Esophagus squamous epithelium (tissue), 4 donors: ENCODE measurements at regions not wholly inside any gene's neighbourhood (a gene's known extent, or its start where the extent isn't known, plus 50 kb on each side); places are given as distances from the start of the nearest gene placed in this dataset.

Experiments
- CTCF ChIP-seq, 6 experiments: fragments of 450-650 bp in 4 of 6; fragments of 200-600 bp in 2 of 6; sonication (generic) in 2 of 6; IDR thresholded peaks; one replicate each; pipeline ENCODE4 v1.5.1; 2016 to 2019; ENCODE audit warnings: antibody characterized with exemption in 6 of 6, mild to moderate bottlenecking in 4 of 6, moderate library complexity in 4 of 6
- POLR2A ChIP-seq, 4 donors: fragments of 450-650 bp; IDR thresholded peaks; one replicate each; pipeline ENCODE4 v1.6.1; 2017; ENCODE audit warnings: antibody characterized with exemption in 4 of 4, mild to moderate bottlenecking in 4 of 4, moderate library complexity in 3 of 4

DNA sequence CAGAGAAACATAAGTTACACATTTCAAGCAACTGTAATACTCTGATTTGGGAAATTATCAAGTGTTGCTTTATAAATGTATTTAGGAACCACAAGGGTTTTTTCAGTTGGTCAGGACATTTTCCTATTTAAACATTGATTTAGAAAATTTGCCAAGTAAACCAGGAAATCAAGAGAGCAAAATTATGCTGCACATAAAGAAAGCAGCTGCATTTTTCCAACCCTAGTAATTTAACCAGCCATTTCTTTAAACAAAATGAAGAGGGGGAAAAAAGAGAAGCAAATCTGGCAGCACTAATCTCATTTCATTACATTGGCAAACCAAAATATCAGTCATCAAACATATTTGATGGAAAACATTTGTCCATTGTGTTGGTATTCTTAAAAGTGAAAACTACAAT is 271.4 kb downstream of the TLE1 start:
- TF ChIP-seq CTCF (IDR thresholded peaks at IDR 0.05) (no peak), POLR2A (IDR thresholded peaks at IDR 0.05) (no peak)
